ENCODE measurements at regions not wholly inside any gene's neighbourhood (a gene's known extent, or its start where the extent isn't known, plus 50 kb on each side); places are given as distances from the start of the nearest gene placed in this dataset.

- Histone ChIP-seq H2AK5ac (ENCODE audit: insufficient read length, low read length) (no peak overlapping the region), H3K23me2 (ENCODE audit: insufficient read length, low read depth, low read length, poor library complexity, severe bottlenecking) (no peaks in the 10 kb centered on the region), H4K20me1 (ENCODE audit: control insufficient read depth, insufficient read depth, insufficient read length) (no peaks in the 10 kb centered on the region), H3T11ph (ENCODE audit: low read length) (no peak overlapping the region), H4K91ac (ENCODE audit: insufficient read length, low read depth, low read length) (no peak overlapping the region), H2BK120ac (ENCODE audit: low read depth, low read length, poor library complexity, severe bottlenecking) (no peak overlapping the region), H2BK5ac (ENCODE audit: insufficient read length, low read length) (no peak overlapping the region), H3K18ac (ENCODE audit: insufficient read length, low read depth, low read length) (no peak overlapping the region), H3K23ac (ENCODE audit: insufficient read length, low read depth, low read length) (no peak overlapping the region), H3K4me1 (ENCODE audit: insufficient read depth, low read length) (no peaks in the 10 kb centered on the region), H4K8ac (replicated peaks; ENCODE audit: insufficient read length, low read depth, low read length) (no peak overlapping the region), H3K4me2 (ENCODE audit: insufficient read depth, insufficient read length, low read length) (no peak overlapping the region), H2BK20ac (ENCODE audit: low read depth, low read length, poor library complexity, severe bottlenecking) (no peak overlapping the region), H4K5ac (ENCODE audit: insufficient read length, low read depth, low read length) (no peak overlapping the region), H2AFZ (ENCODE audit: low read length) (no peak overlapping the region), H3K27me3 (ENCODE audit: insufficient read depth, low read length) (no peaks in the 10 kb centered on the region), H3K14ac (ENCODE audit: insufficient read depth, low read length) (no peak overlapping the region), H2BK12ac (ENCODE audit: insufficient read length, low read depth, low read length) (no peak overlapping the region), H3K79me1 (ENCODE audit: insufficient read depth, low read depth, low read length, poor library complexity, severe bottlenecking) (no peaks in the 10 kb centered on the region), H3K4ac (ENCODE audit: low read depth, low read length) (no peak overlapping the region), H2BK15ac (ENCODE audit: low read depth, low read length) (no peak overlapping the region), H3K27ac (ENCODE audit: insufficient read length, low read depth, low read length) (no peak overlapping the region), H3K9ac (ENCODE audit: extremely low read depth, insufficient read length, low read length) (no peak overlapping the region), H3K56ac (ENCODE audit: insufficient read length, low read depth, low read length) (no peak overlapping the region), H3K79me2 (ENCODE audit: insufficient read depth, low read length) (no peaks in the 10 kb centered on the region), H3K9me3 (ENCODE audit: control insufficient read depth, low read depth, low read length) (peaks cover 9% of the 10 kb centered on the region)
- DNase-seq = no peak
- 0 out of 4 replicates have a peak, but pooled peaks cover 0 to 3% of the 10 kb centered on the region in 2 experiments for H3K4me1 Mint-ChIP-seq
- H3K9me3 Mint-ChIP-seq = peaks cover 35 to 41% of the 10 kb centered on the region in 2 experiments
- no peak overlapping the region for H3K27ac Mint-ChIP-seq
- TF ChIP-seq CTCF (conservative IDR thresholded peaks at IDR 0.05) = no peak
- H3K36me3 Mint-ChIP-seq (ENCODE audit: insufficient read depth in 1 of 3, low read depth in 3 of 3) = peaks cover 5 to 27% (median 8%) of the 10 kb centered on the region in 3 experiments
- H3K27me3 Mint-ChIP-seq (ENCODE audit: low read depth) = no peaks in the 10 kb centered on the region; the same call in none of the 2 replicates
- H3K4me3 Mint-ChIP-seq = no peak overlapping the region
- WGBS (ENCODE audit: extremely low coverage, insufficient read length, low lambda C conversion rate) = no CpG with 5 or more reads among the region's 2 CpGs
Observed at GRCh38 chr18:76725445-76725844, 96.9 kb upstream of the ZNF236 start.
